Liver (tissue), 8 donors: ENCODE measurements at regions not wholly inside any gene's neighbourhood (a gene's known extent, or its start where the extent isn't known, plus 50 kb on each side); places are given as distances from the start of the nearest gene placed in this dataset.

Source experiments
- DNase-seq: peaks from one replicate; pipeline ENCODE4 v3.0.0-alpha.2; 2017; ENCODE audit warnings: low spot score
- H3K27ac ChIP-seq, 2 donors: one replicate each; pipeline ENCODE4 v1.7.0; 2013; ENCODE audit warnings: inconsistent platforms in 2 of 2, low read length in 2 of 2, control low read depth in 1 of 2, low read depth in 1 of 2, mild to moderate bottlenecking in 1 of 2
- H3K27me3 ChIP-seq, 4 donors: one replicate each; pipeline versions ENCODE4 v1.6.1 to v1.7.0; 2013; ENCODE audit warnings: low read length in 3 of 4, inconsistent platforms in 1 of 4, mild to moderate bottlenecking in 1 of 4, moderate library complexity in 1 of 4; ENCODE audit not compliant: control insufficient read depth in 4 of 4, insufficient read depth in 4 of 4
- H3K36me3 ChIP-seq, 4 donors: one replicate each; pipeline versions ENCODE4 v1.6.1 to v1.7.0; 2013; ENCODE audit warnings: low read length in 3 of 4, mild to moderate bottlenecking in 3 of 4, low read depth in 1 of 4, moderate library complexity in 1 of 4; ENCODE audit not compliant: control insufficient read depth in 4 of 4, insufficient read depth in 3 of 4
- H3K4me1 ChIP-seq, 4 donors: one replicate each; pipeline versions ENCODE4 v1.6.1 to v1.7.0; 2013; ENCODE audit warnings: low read length in 3 of 4, mild to moderate bottlenecking in 3 of 4, moderate library complexity in 1 of 4; ENCODE audit not compliant: control insufficient read depth in 4 of 4, insufficient read depth in 4 of 4
- H3K4me3 ChIP-seq, 3 donors: one replicate each; pipeline versions ENCODE4 v1.6.1 to v1.7.0; 2013; ENCODE audit warnings: low read length in 3 of 3, control low read depth in 1 of 3, low read depth in 1 of 3, mild to moderate bottlenecking in 1 of 3
- H3K9ac ChIP-seq, 2 donors: one replicate each; pipeline ENCODE4 v1.7.0; 2013; ENCODE audit warnings: low read length in 2 of 2, mild to moderate bottlenecking in 2 of 2, moderate library complexity in 2 of 2, control low read depth in 1 of 2, low read depth in 1 of 2
- H3K9me3 ChIP-seq, 4 donors: one replicate each; pipeline versions ENCODE4 v1.6.1 to v1.7.0; 2013; ENCODE audit warnings: low read length in 3 of 4; ENCODE audit not compliant: control insufficient read depth in 4 of 4
- ATF3 ChIP-seq: IDR thresholded peaks from 2 replicates; pipeline ENCODE4 v1.6.1; 2016; ENCODE audit warnings: antibody characterized with exemption
- CTCF ChIP-seq: fragments of 150-350 bp; IDR thresholded peaks from 2 replicates; pipeline ENCODE4 v1.5.1; 2017; ENCODE audit warnings: improper control_type of control experiment, low read depth, low read length; ENCODE audit not compliant: missing input control
- EGR1 ChIP-seq, 2 donors: IDR thresholded peaks; 2 replicates each; pipeline ENCODE4 v1.6.1; 2016 to 2018; ENCODE audit warnings: antibody characterized with exemption in 2 of 2, low read depth in 2 of 2
- FOXA1 ChIP-seq: IDR thresholded peaks from 2 replicates; pipeline ENCODE4 v1.6.1; 2016; ENCODE audit warnings: antibody characterized with exemption
- GABPA ChIP-seq, 2 donors: IDR thresholded peaks in 1 of 2; conservative IDR thresholded peaks in 1 of 2; 2 replicates each; pipeline ENCODE4 v1.6.1; 2016; ENCODE audit warnings: antibody characterized with exemption in 2 of 2, mild to moderate bottlenecking in 1 of 2, moderate library complexity in 1 of 2
- HNF4A ChIP-seq, 2 donors: conservative IDR thresholded peaks; 2 replicates each; pipeline ENCODE4 v1.6.1; 2016; ENCODE audit warnings: antibody characterized with exemption in 2 of 2, mild to moderate bottlenecking in 2 of 2
- HNF4G ChIP-seq: IDR thresholded peaks from 2 replicates; pipeline ENCODE4 v1.6.1; 2016; ENCODE audit warnings: antibody characterized with exemption
- JUND ChIP-seq, 2 donors: IDR thresholded peaks; 2 replicates each; pipeline ENCODE4 v1.6.1; 2016; ENCODE audit warnings: antibody characterized with exemption in 2 of 2
- MAX ChIP-seq: IDR thresholded peaks from 2 replicates; pipeline ENCODE4 v1.6.1; 2016; ENCODE audit warnings: antibody characterized with exemption
- NR2F2 ChIP-seq: IDR thresholded peaks from 2 replicates; pipeline ENCODE4 v1.6.1; 2016; ENCODE audit warnings: antibody characterized with exemption
- RAD21 ChIP-seq, 2 donors: IDR thresholded peaks; 2 replicates each; pipeline ENCODE4 v1.6.1; 2016; ENCODE audit warnings: antibody characterized with exemption in 2 of 2, mild to moderate bottlenecking in 2 of 2
- REST ChIP-seq: IDR thresholded peaks from 2 replicates; pipeline ENCODE4 v1.6.1; 2016; ENCODE audit warnings: antibody characterized with exemption, mild to moderate bottlenecking
- SP1 ChIP-seq: IDR thresholded peaks from 2 replicates; pipeline ENCODE4 v1.6.1; 2018; ENCODE audit warnings: antibody characterized with exemption, mild to moderate bottlenecking
- TAF1 ChIP-seq: conservative IDR thresholded peaks from 2 replicates; pipeline ENCODE4 v1.6.1; 2016; ENCODE audit warnings: antibody characterized with exemption, mild to moderate bottlenecking
- YY1 ChIP-seq: IDR thresholded peaks from 2 replicates; pipeline ENCODE4 v1.6.1; 2016; ENCODE audit warnings: antibody characterized with exemption, mild to moderate bottlenecking
- ZBTB33 ChIP-seq: IDR thresholded peaks from 2 replicates; pipeline ENCODE4 v1.6.1; 2016; ENCODE audit warnings: antibody characterized with exemption
- WGBS: extraction: QIAGEN DNeasy Blood & Tissue Kit; methylation state at CpG from one replicate; pipeline ENCODE4 v1.1.7; 2013; 5-methylcytosine and 5-hydroxymethylcytosine counted together
- donor health status: healthy.
- donor health status: healthy.
- donor health status: healthy.
- donor health status: healthy.
- donor health status: healthy.

- H3K27ac ChIP-seq = no peak overlapping the region
Observed at GRCh38 chr3:69665026-69665737, 74.1 kb upstream of the MITF start.

GRCh38 chr3:69660631-69661030 lies 78.6 kb upstream of the MITF start:
- H3K9ac ChIP-seq = no peak overlapping the region
- H3K27ac ChIP-seq = no peak overlapping the region
- H3K27me3 ChIP-seq = no peaks in the 10 kb centered on the region
- H3K36me3 ChIP-seq = peaks cover 0 to 1% (median 0%) of the 10 kb centered on the region in 4 donors
- H3K9me3 ChIP-seq = peaks cover 0 to 3% (median under 1%) of the 10 kb centered on the region in 4 donors
- no peaks in the 10 kb centered on the region for H3K4me1 ChIP-seq
- WGBS = 96% methylated on average over 36 of the region's 36 CpGs
- DNase-seq = no peak
- H3K4me3 ChIP-seq = no peak overlapping the region
- TF ChIP-seq JUND (IDR thresholded peaks at IDR 0.05) (no peak), HNF4G (no peak), MAX (no peak), ATF3 (no peak), REST (no peak), ZBTB33 (no peak), YY1 (no peak), HNF4A (conservative IDR thresholded peaks at IDR 0.05) (no peak), GABPA (IDR thresholded peaks at IDR 0.05 in 1 of 2, conservative IDR thresholded peaks at IDR 0.05 in 1 of 2) (no peak), EGR1 (IDR thresholded peaks at IDR 0.05; ENCODE audit: low read depth in 2 of 2) (no peak), SP1 (no peak), RAD21 (IDR thresholded peaks at IDR 0.05) (no peak), TAF1 (no peak), NR2F2 (no peak), FOXA1 (no peak), CTCF (no peak)

More at GRCh38 chr3:69665026-69665737, 74.1 kb upstream of the MITF start:
- DNase-seq = no peak
- WGBS = 23% methylated on average over 4 of the region's 4 CpGs
- Histone ChIP-seq H3K9me3 (peaks cover 0 to 3% (median 0%) of the 10 kb centered on the region in 4 donors), H3K4me3 (no peak overlapping the region), H3K4me1 (no peaks in the 10 kb centered on the region), H3K9ac (no peak overlapping the region), H3K36me3 (peaks cover 0 to 1% (median 0%) of the 10 kb centered on the region in 4 donors), H3K27me3 (no peaks in the 10 kb centered on the region)
- TF ChIP-seq REST = peak; percentile 67
- TF ChIP-seq YY1 = no peak
